Adipocyte (in vitro differentiated cells): ENCODE measurements at regions not wholly inside any gene's neighbourhood (a gene's known extent, or its start where the extent isn't known, plus 50 kb on each side); places are given as distances from the start of the nearest gene placed in this dataset.

ENCODE experiments used
- DNase-seq: peaks from one replicate; pipeline ENCODE4 v3.0.0-alpha.2; 2015; ENCODE audit warnings: low read depth
- H3K27me3 ChIP-seq: replicated peaks from 2 replicates; pipeline ENCODE4 v1.7.0; 2013; ENCODE audit warnings: mild to moderate bottlenecking, low read length, moderate library complexity; ENCODE audit not compliant: control insufficient read depth, insufficient read depth
- H3K36me3 ChIP-seq: 2 replicates; pipeline ENCODE4 v1.7.0; 2013; ENCODE audit warnings: low read length, mild to moderate bottlenecking, moderate library complexity; ENCODE audit not compliant: control insufficient read depth, insufficient read depth, severe bottlenecking
- H3K4me1 ChIP-seq: 2 replicates; pipeline ENCODE4 v1.7.0; 2013; ENCODE audit warnings: mild to moderate bottlenecking, low read length, moderate library complexity; ENCODE audit not compliant: control insufficient read depth, insufficient read depth
- H3K4me3 ChIP-seq: 2 replicates; pipeline ENCODE4 v1.7.0; 2013; ENCODE audit warnings: mild to moderate bottlenecking, low read length, moderate library complexity
- H3K9ac ChIP-seq: 2 replicates; pipeline ENCODE4 v1.7.0; 2013; ENCODE audit warnings: mild to moderate bottlenecking, low read length, moderate library complexity
- H3K9me3 ChIP-seq: 2 replicates; pipeline ENCODE4 v1.7.0; 2013; ENCODE audit warnings: mild to moderate bottlenecking, low read length, moderate library complexity; ENCODE audit not compliant: control insufficient read depth

DNA sequence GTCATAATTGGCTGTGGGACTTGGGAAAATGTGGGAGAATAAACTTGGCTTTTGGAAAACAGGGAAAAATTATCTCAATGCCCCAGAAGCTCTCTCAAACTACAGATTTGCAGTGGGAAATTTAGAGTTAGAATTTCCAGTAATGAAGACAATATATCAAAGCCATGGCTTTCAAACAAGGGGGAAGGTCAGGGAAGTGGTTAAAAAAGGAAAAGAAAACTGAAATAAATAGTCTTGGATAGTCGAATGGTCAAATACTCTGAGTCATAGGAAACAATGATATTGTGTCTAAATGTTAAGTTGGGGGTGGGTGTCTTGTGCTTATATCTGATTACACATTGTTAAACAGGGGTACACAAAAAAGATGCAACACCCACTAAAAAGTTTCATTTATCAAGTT is 272.4 kb upstream of the COL8A1 start:
- no peak for DNase-seq
- no peak overlapping the region for H3K4me3 ChIP-seq
- H3K9ac ChIP-seq = no peak overlapping the region
- no peaks in the 10 kb centered on the region for H3K36me3 ChIP-seq
- no peaks in the 10 kb centered on the region for H3K9me3 ChIP-seq
- no peaks in the 10 kb centered on the region for H3K27me3 ChIP-seq
- H3K4me1 ChIP-seq = peaks cover 11% of the 10 kb centered on the region

DNA sequence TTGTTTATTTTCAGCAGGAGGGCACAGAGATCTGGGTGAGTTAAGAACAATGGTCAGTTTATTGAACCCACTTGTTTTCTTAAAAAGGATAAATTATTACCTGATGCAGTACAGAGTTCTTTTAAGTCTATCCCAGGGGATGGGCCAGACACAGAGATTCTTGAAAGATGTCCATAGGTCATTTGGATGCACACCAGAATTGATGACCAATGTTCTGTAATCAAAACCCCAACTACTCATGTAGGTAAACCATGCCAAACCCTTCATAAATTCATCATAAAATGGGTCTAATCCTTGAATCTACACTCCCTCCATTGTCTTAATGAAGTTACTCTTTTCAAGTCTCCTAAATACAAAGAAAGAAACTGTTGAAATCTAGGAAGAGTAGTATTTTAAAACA is 273.0 kb upstream of the COL8A1 start:
- H3K9ac ChIP-seq = no peak overlapping the region
- H3K4me1 ChIP-seq = peaks cover 11% of the 10 kb centered on the region
- no peaks in the 10 kb centered on the region for H3K9me3 ChIP-seq
- DNase-seq = no peak
- no peak overlapping the region for H3K4me3 ChIP-seq
- no peaks in the 10 kb centered on the region for H3K27me3 ChIP-seq
- no peaks in the 10 kb centered on the region for H3K36me3 ChIP-seq

DNA sequence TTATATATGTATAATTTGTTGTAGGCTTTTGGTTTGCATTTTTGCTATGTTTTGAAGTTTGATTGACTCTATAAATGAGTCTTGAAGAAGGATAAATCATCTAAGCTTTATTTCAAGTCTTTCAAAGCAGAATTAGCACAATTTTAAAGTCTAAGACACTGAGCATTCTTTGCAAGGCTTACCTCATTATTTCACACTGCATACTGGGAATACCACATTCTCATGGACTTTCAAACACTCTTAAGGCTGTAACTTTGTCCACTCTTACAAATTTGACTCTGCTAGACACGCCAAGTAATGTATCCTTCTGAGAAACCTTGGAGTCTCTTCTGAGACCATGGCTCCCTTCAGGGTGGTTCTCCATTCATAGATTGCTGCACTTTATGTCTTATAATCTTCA is 281.3 kb upstream of the COL8A1 start:
- Histone ChIP-seq H3K4me1 (peaks cover 11% of the 10 kb centered on the region), H3K36me3 (no peaks in the 10 kb centered on the region), H3K9ac (no peak overlapping the region), H3K27me3 (no peaks in the 10 kb centered on the region), H3K9me3 (no peaks in the 10 kb centered on the region), H3K4me3 (no peak overlapping the region)
- DNase-seq = no peak

DNA sequence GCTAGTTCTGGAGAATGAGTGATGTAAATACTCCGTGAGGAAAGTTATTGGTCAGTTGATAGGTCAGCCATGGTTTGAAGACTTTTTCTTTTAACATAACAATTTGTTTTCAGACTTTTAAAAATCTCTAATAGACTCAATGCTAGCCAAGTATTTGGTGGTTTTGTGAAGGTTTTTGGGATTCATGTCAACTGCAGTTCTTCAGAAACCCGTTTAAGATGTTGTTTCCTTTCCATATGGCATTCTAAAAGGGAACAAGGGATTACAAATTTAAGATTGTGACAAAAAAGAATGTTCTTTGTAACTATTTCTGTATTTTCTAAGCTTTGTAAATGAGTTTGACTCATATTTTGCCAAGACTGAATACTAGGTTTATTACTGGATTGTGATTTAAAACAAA is 281.7 kb upstream of the COL8A1 start:
- no peaks in the 10 kb centered on the region for H3K27me3 ChIP-seq
- no peaks in the 10 kb centered on the region for H3K9me3 ChIP-seq
- no peak for DNase-seq
- H3K36me3 ChIP-seq = no peaks in the 10 kb centered on the region
- no peak overlapping the region for H3K4me3 ChIP-seq
- peaks cover 11% of the 10 kb centered on the region for H3K4me1 ChIP-seq
- H3K9ac ChIP-seq = no peak overlapping the region

DNA sequence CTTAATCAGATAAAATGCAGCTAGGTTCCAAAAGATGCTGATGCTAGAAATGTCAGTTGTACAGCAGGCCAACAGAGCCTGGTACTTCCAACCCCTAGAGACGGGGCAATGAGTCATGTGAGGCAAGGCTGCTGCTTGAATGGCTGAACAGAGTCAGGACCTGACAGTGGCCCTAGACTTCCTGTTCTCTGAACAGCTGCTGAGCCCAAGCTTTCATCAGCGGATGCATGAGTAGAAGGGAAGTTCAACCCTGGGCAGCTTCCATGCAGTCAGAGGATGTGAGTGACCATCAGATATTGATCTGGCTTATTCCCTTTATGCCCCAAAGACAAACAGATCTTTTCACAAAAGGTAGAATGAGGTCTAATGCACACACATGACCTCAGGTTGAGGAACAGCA is 282.9 kb upstream of the COL8A1 start:
- no peak overlapping the region for H3K4me3 ChIP-seq
- H3K9ac ChIP-seq = no peak overlapping the region
- H3K9me3 ChIP-seq = no peaks in the 10 kb centered on the region
- DNase-seq = no peak
- no peaks in the 10 kb centered on the region for H3K36me3 ChIP-seq
- H3K27me3 ChIP-seq = no peaks in the 10 kb centered on the region
- H3K4me1 ChIP-seq = peaks cover 11% of the 10 kb centered on the region

DNA sequence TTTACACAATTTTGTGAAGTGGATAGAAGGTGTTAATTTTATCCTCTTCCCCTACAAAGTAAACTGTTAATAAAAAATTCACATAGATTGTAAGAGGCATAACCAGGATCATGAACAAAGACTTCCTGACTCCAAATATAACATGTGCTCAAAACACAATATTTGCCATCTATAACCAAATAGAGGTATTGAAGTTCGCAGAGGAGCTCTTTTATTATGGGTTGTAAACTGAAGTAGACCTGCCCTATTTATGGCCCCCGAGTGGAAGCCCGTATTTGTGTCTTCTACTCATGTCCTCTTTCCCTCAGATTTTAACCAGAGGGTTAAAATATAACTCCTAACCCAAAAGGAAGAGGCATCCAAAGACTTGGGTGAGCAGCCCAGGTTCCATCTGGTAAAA is 285.6 kb upstream of the COL8A1 start:
- DNase-seq = no peak
- peaks cover 7% of the 10 kb centered on the region for H3K4me1 ChIP-seq
- no peaks in the 10 kb centered on the region for H3K27me3 ChIP-seq
- H3K9ac ChIP-seq = no peak overlapping the region
- H3K4me3 ChIP-seq = no peak overlapping the region
- H3K9me3 ChIP-seq = no peaks in the 10 kb centered on the region
- H3K36me3 ChIP-seq = no peaks in the 10 kb centered on the region

DNA sequence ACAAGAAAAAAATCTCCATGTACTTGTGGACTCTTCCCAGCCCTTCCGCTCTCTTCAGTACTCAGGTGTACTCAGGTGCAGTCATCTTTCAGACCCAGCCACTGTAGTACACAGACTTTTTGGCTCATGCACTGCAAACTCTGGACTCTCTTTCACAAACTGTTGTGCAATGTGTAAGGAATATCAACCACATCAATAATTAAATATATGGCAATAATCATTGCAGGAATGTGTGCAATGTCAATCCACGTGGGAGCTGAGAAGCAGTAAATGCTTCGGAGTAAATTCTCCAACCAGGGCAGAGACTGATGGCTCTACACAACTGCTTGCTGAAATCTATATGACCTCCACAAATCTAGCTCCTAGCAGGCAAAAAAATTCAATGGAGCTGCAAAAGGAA is 287.3 kb upstream of the COL8A1 start:
- DNase-seq = peak; percentile 55
- Histone ChIP-seq H3K36me3 (no peaks in the 10 kb centered on the region), H3K9me3 (no peaks in the 10 kb centered on the region), H3K9ac (no peak overlapping the region), H3K4me3 (no peak overlapping the region), H3K4me1 (no peaks in the 10 kb centered on the region), H3K27me3 (no peaks in the 10 kb centered on the region)

DNA sequence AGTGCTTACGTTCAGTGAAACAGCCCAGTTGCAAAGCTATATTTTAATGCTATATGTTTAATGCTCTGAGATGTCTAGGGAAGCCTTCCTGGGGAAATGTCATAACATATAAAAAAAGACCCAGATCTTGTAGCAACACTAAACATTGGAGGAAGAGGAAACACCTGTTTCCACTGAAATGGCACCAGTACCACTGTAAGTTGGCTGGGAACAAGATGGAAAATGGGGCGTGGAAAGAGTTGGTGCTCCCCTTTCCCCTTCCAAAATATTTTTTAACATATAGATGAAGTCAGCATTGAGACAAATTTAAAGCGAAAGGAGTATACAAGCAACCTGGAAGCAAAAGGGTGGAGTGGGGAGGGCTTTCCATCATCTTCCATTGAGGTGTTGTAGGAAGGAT is 289.9 kb upstream of the COL8A1 start:
- no peaks in the 10 kb centered on the region for H3K27me3 ChIP-seq
- no peak overlapping the region for H3K9ac ChIP-seq
- H3K4me1 ChIP-seq = no peaks in the 10 kb centered on the region
- DNase-seq = no peak
- no peaks in the 10 kb centered on the region for H3K9me3 ChIP-seq
- no peaks in the 10 kb centered on the region for H3K36me3 ChIP-seq
- no peak overlapping the region for H3K4me3 ChIP-seq

DNA sequence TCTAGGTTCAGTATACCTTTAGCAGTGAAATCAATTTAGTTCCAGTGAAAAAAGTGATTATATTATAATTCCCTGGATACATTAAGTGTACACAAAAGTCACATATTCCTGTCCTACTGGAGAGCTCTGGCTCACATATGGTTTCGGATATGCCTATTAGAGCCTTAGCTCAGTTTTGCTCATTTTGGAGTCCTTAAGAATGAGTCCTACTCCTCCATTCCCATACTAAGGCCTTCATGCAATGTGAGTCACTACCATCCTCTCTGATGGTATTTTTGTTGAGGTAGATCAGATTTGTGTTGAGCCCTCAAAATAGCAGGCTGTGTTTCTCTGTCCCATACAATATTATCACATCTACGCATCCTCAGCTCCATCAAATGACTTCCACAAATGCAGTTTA is 294.2 kb upstream of the COL8A1 start:
- DNase-seq = peak; percentile 28
- no peaks in the 10 kb centered on the region for H3K9me3 ChIP-seq
- H3K27me3 ChIP-seq = no peaks in the 10 kb centered on the region
- H3K4me1 ChIP-seq = peaks cover 7% of the 10 kb centered on the region
- H3K9ac ChIP-seq = no peak overlapping the region
- no peak overlapping the region for H3K4me3 ChIP-seq
- no peaks in the 10 kb centered on the region for H3K36me3 ChIP-seq

DNA sequence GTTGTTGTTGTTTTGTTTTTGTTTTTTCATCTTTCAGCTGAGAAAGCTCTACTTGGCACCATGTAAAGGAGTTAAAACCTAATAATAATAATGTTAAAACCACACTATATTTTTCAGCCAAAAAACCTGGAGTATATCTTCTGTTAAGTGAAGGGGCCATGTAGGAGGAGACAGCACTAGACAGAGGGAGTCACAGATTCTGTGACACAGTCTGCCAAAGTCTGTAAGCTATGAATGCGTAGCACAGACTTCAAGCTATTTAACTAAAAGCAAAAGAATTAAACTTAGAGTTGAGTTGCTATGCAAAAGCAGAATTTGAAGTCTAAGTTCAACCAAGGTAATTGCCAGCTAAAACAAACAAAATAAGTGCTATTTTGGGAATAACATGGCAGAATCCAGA is 296.0 kb upstream of the COL8A1 start:
- H3K36me3 ChIP-seq = no peaks in the 10 kb centered on the region
- H3K9me3 ChIP-seq = no peaks in the 10 kb centered on the region
- peaks cover 7% of the 10 kb centered on the region for H3K4me1 ChIP-seq
- H3K4me3 ChIP-seq = no peak overlapping the region
- no peaks in the 10 kb centered on the region for H3K27me3 ChIP-seq
- H3K9ac ChIP-seq = no peak overlapping the region
- no peak for DNase-seq

DNA sequence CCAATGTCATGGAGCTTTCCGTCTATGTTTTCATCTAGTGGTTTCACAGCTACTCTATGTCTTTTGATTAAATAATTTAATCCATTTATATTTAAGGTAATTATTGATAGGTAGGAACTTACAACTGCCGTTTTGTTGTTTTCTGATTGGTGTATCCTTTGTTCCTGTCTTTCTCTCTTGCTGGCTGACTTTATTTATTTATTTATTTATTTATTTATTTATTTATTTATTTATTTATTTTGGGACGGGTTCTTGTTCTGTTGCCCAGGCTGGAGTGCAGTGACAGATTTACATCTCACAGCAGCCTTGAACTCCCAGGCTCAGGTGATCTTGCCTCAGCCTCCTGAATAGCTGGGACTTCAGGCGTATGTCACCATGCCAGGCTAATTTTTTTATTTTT is 299.2 kb upstream of the COL8A1 start:
- H3K27me3 ChIP-seq = no peaks in the 10 kb centered on the region
- peaks cover 7% of the 10 kb centered on the region for H3K4me1 ChIP-seq

DNA sequence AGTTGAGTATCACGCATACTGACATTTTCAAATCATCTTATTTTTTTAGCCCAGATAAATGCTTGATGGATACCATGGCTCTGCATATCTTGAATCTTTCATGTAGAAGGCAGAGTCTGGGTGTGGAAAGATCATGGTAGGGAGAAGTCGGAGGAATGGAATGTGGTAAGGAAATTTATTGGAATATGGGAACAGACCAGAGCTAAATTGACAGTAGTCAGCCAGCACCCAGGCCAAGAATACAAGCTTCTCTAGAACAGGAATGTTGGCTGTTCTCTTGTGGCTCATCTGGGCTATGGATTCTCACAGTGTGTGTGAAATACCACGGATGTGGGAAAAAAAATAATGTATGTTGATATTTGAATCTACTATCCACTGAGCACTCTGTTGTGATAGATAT is 305.7 kb upstream of the COL8A1 start:
- no peak overlapping the region for H3K4me3 ChIP-seq
- H3K9ac ChIP-seq = no peak overlapping the region
- DNase-seq = no peak
- H3K9me3 ChIP-seq = no peaks in the 10 kb centered on the region
- no peaks in the 10 kb centered on the region for H3K36me3 ChIP-seq
- no peaks in the 10 kb centered on the region for H3K27me3 ChIP-seq
- peaks cover 17% of the 10 kb centered on the region for H3K4me1 ChIP-seq

More for the DNA sequence above, 299.2 kb upstream of the COL8A1 start:
- H3K9ac ChIP-seq = no peak overlapping the region
- no peak overlapping the region for H3K4me3 ChIP-seq
- no peaks in the 10 kb centered on the region for H3K36me3 ChIP-seq
- DNase-seq = no peak
- H3K9me3 ChIP-seq = no peaks in the 10 kb centered on the region
